ENCODE measurements at regions not wholly inside any gene's neighbourhood (a gene's known extent, or its start where the extent isn't known, plus 50 kb on each side); places are given as distances from the start of the nearest gene placed in this dataset.

- TF ChIP-seq, protein P1, sequence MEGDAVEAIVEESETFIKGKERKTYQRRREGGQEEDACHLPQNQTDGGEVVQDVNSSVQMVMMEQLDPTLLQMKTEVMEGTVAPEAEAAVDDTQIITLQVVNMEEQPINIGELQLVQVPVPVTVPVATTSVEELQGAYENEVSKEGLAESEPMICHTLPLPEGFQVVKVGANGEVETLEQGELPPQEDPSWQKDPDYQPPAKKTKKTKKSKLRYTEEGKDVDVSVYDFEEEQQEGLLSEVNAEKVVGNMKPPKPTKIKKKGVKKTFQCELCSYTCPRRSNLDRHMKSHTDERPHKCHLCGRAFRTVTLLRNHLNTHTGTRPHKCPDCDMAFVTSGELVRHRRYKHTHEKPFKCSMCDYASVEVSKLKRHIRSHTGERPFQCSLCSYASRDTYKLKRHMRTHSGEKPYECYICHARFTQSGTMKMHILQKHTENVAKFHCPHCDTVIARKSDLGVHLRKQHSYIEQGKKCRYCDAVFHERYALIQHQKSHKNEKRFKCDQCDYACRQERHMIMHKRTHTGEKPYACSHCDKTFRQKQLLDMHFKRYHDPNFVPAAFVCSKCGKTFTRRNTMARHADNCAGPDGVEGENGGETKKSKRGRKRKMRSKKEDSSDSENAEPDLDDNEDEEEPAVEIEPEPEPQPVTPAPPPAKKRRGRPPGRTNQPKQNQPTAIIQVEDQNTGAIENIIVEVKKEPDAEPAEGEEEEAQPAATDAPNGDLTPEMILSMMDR (conservative IDR thresholded peaks at IDR 0.05) = no peak
- TF ChIP-seq EZH2 (IDR thresholded peaks at IDR 0.05; ENCODE audit: low read depth) = no peak
Observed at GRCh38 chr7:157086508-157087187, 52.1 kb upstream of the UBE3C start.

Measured in PC-9 (cell line).